GM12878 (cell line): ENCODE measurements at regions not wholly inside any gene's neighbourhood (a gene's known extent, or its start where the extent isn't known, plus 50 kb on each side); places are given as distances from the start of the nearest gene placed in this dataset.

Source experiments
- BRCA1 ChIP-seq: IDR thresholded peaks from 2 replicates; pipeline ENCODE4 v1.6.1; 2011; ENCODE audit warnings: low read depth, low read length, improper control_type of control experiment
- CBX5 ChIP-seq: sonication (generic); IDR thresholded peaks from 2 replicates; pipeline ENCODE4 v1.6.1; 2016; ENCODE audit warnings: low read depth, moderate library complexity, mild to moderate bottlenecking, inconsistent platforms
- CEBPB ChIP-seq, 2 experiments: fragments of 150-350 bp in 1 of 2; IDR thresholded peaks; 2 replicates each; pipeline ENCODE4 v1.6.1; 2012 to 2014; ENCODE audit warnings: low read depth in 2 of 2, low read length in 2 of 2, borderline replicate concordance in 1 of 2, inconsistent platforms in 1 of 2
- CTCF ChIP-seq, 3 experiments: IDR thresholded peaks in 2 of 3; conservative IDR thresholded peaks in 1 of 3; 2 replicates each; pipeline ENCODE4 v1.5.1; 2011; ENCODE audit warnings: low read depth in 3 of 3, low read length in 3 of 3, mild to moderate bottlenecking in 3 of 3, control low read depth in 2 of 3, moderate library complexity in 2 of 3, inconsistent platforms in 1 of 3, mixed read lengths in 1 of 3; ENCODE audit not compliant: control insufficient read depth in 2 of 3, insufficient read depth in 1 of 3; ENCODE audit errors: extremely low read depth in 1 of 3
- FOS ChIP-seq: IDR thresholded peaks from 3 replicates; pipeline ENCODE4 v1.6.1; 2011; ENCODE audit warnings: borderline replicate concordance; ENCODE audit not compliant: insufficient read length; ENCODE audit errors: extremely low read depth
- HDGF ChIP-seq: fragments of 450-650 bp; IDR thresholded peaks from 2 replicates; pipeline ENCODE4 v1.6.1; 2016; ENCODE audit warnings: antibody characterized with exemption
- POLR2A ChIP-seq: IDR thresholded peaks from 2 replicates; pipeline ENCODE4 v1.6.1; 2011; ENCODE audit warnings: low read depth, mild to moderate bottlenecking, low read length
- POU2F2 ChIP-seq: IDR thresholded peaks from 3 replicates; pipeline ENCODE4 v1.6.1; 2011; ENCODE audit warnings: low read depth, mild to moderate bottlenecking, low read length, borderline replicate concordance
- SRF ChIP-seq, 2 experiments: IDR thresholded peaks; 2 replicates each; pipeline ENCODE4 v1.6.1; 2011; ENCODE audit warnings: low read depth in 2 of 2, low read length in 2 of 2, mild to moderate bottlenecking in 1 of 2, moderate library complexity in 1 of 2
- STAT1 ChIP-seq: fragments of 450-650 bp; conservative IDR thresholded peaks from 2 replicates; pipeline ENCODE4 v1.6.1; 2014; ENCODE audit warnings: antibody characterized with exemption, mild to moderate bottlenecking
- ZBTB33 ChIP-seq: fragments of 450-650 bp; IDR thresholded peaks from 2 replicates; pipeline ENCODE4 v1.6.1; 2017; ENCODE audit warnings: mild to moderate bottlenecking
- ZNF274 ChIP-seq: IDR thresholded peaks from one replicate; pipeline ENCODE4 v1.8.0; 2011; ENCODE audit not compliant: insufficient read length, insufficient read depth
- TF ChIP-seq, protein P1 (sequence below): fragments of 450-650 bp; IDR thresholded peaks from 2 replicates; pipeline ENCODE4 v1.6.1; 2017; ENCODE audit warnings: antibody characterized with exemption, mild to moderate bottlenecking, moderate library complexity

DNA sequence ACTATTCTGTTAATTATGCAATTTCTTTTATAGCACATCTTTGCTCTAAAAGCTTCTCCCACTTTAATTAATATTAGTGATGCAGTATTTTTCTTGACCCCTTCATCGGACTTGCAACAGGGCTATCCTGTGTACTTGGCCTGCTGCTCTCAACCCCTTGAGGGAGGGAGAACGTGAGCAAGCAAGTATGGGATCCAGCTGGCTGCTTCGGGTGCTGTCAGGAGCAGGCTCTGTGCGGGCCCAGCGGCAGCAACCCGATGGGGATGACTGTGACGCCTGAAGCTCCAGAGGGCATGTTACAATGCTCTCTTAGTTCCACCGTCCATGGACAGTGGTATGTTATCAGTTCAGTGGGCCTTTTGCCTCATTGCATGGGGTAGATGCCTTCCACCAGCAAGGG, 519.8 kb upstream of the CITED2 start:
- no peak for TF ChIP-seq POLR2A
- no peak for TF ChIP-seq ZNF274
- no peak for TF ChIP-seq POU2F2
- no peak for TF ChIP-seq CBX5
- no peak for TF ChIP-seq FOS
- TF ChIP-seq HDGF = no peak
- TF ChIP-seq CEBPB (IDR thresholded peaks at IDR 0.05; ENCODE audit: borderline replicate concordance in 1 of 2, low read depth in 2 of 2, low read length in 2 of 2) = no peak
- TF ChIP-seq SRF (IDR thresholded peaks at IDR 0.05; ENCODE audit: low read depth in 2 of 2, low read length in 2 of 2) = no peak
- no peak for TF ChIP-seq STAT1
- no peak for TF ChIP-seq CTCF (IDR thresholded peaks at IDR 0.05 in 2 of 3, conservative IDR thresholded peaks at IDR 0.05 in 1 of 3; ENCODE audit: control insufficient read depth in 2 of 3, extremely low read depth in 1 of 3, insufficient read depth in 1 of 3, low read depth in 3 of 3, low read length in 3 of 3)
- TF ChIP-seq, protein P1, sequence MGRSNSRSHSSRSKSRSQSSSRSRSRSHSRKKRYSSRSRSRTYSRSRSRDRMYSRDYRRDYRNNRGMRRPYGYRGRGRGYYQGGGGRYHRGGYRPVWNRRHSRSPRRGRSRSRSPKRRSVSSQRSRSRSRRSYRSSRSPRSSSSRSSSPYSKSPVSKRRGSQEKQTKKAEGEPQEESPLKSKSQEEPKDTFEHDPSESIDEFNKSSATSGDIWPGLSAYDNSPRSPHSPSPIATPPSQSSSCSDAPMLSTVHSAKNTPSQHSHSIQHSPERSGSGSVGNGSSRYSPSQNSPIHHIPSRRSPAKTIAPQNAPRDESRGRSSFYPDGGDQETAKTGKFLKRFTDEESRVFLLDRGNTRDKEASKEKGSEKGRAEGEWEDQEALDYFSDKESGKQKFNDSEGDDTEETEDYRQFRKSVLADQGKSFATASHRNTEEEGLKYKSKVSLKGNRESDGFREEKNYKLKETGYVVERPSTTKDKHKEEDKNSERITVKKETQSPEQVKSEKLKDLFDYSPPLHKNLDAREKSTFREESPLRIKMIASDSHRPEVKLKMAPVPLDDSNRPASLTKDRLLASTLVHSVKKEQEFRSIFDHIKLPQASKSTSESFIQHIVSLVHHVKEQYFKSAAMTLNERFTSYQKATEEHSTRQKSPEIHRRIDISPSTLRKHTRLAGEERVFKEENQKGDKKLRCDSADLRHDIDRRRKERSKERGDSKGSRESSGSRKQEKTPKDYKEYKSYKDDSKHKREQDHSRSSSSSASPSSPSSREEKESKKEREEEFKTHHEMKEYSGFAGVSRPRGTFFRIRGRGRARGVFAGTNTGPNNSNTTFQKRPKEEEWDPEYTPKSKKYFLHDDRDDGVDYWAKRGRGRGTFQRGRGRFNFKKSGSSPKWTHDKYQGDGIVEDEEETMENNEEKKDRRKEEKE = no peak
- TF ChIP-seq BRCA1 = no peak
- no peak for TF ChIP-seq ZBTB33
